ENCODE measurements at regions not wholly inside any gene's neighbourhood (a gene's known extent, or its start where the extent isn't known, plus 50 kb on each side); places are given as distances from the start of the nearest gene placed in this dataset.

- TF ChIP-seq CTCF (IDR thresholded peaks at IDR 0.05; ENCODE audit: low read depth, low read length) (no peak), EZH2phosphoT487 (IDR thresholded peaks at IDR 0.05; ENCODE audit: low read depth) (no peak)
- Histone ChIP-seq H3K9me3 (ENCODE audit: insufficient read depth, low read length) (no peaks in the 10 kb centered on the region), H4K20me1 (ENCODE audit: insufficient read depth, low read length) (no peaks in the 10 kb centered on the region), H3K27ac (ENCODE audit: low read length) (no peak overlapping the region), H2AFZ (ENCODE audit: low read depth, low read length) (no peak overlapping the region), H3K27me3 (ENCODE audit: low read depth, low read length) (peaks cover 51% of the 10 kb centered on the region), H3K9ac (ENCODE audit: low read length) (no peak overlapping the region), H3K79me2 (ENCODE audit: low read length) (no peaks in the 10 kb centered on the region), H3K4me1 (ENCODE audit: low read length) (no peaks in the 10 kb centered on the region), H3K4me2 (ENCODE audit: low read length) (no peak overlapping the region), H3K4me3 (ENCODE audit: low read length) (no peak overlapping the region), H3K36me3 (replicated peaks; ENCODE audit: low read depth, low read length) (no peaks in the 10 kb centered on the region)
Measured at GRCh38 chr1:229888157-229888556, 178.9 kb upstream of the GALNT2 start.

GRCh38 chr1:229888561-229889001 is 178.5 kb upstream of the GALNT2 start:
- Histone ChIP-seq H3K4me3 (ENCODE audit: low read length) (no peak overlapping the region), H3K79me2 (ENCODE audit: low read length) (no peaks in the 10 kb centered on the region), H3K9ac (ENCODE audit: low read length) (no peak overlapping the region), H2AFZ (ENCODE audit: low read depth, low read length) (no peak overlapping the region), H4K20me1 (ENCODE audit: insufficient read depth, low read length) (no peaks in the 10 kb centered on the region), H3K4me2 (ENCODE audit: low read length) (no peak overlapping the region), H3K27ac (ENCODE audit: low read length) (no peak overlapping the region), H3K9me3 (ENCODE audit: insufficient read depth, low read length) (no peaks in the 10 kb centered on the region), H3K36me3 (replicated peaks; ENCODE audit: low read depth, low read length) (no peaks in the 10 kb centered on the region), H3K27me3 (ENCODE audit: low read depth, low read length) (peaks cover 53% of the 10 kb centered on the region), H3K4me1 (ENCODE audit: low read length) (no peaks in the 10 kb centered on the region)
- TF ChIP-seq EZH2phosphoT487 (IDR thresholded peaks at IDR 0.05; ENCODE audit: low read depth) (no peak), CTCF (IDR thresholded peaks at IDR 0.05; ENCODE audit: low read depth, low read length) (no peak)

- H3K27me3 ChIP-seq (ENCODE audit: low read depth, low read length), result peaks cover 48% of the 10 kb centered on the region
- no peak overlapping the region for H2AFZ ChIP-seq (ENCODE audit: low read depth, low read length)
- H3K79me2 ChIP-seq (ENCODE audit: low read length), result no peaks in the 10 kb centered on the region
- no peaks in the 10 kb centered on the region for H3K4me1 ChIP-seq (ENCODE audit: low read length)
- H3K27ac ChIP-seq (ENCODE audit: low read length), result no peak overlapping the region
- H3K9me3 ChIP-seq (ENCODE audit: insufficient read depth, low read length), result no peaks in the 10 kb centered on the region
- H3K4me2 ChIP-seq (ENCODE audit: low read length), result no peak overlapping the region
- no peak for TF ChIP-seq CTCF (IDR thresholded peaks at IDR 0.05; ENCODE audit: low read depth, low read length)
- TF ChIP-seq EZH2phosphoT487 (IDR thresholded peaks at IDR 0.05; ENCODE audit: low read depth), result no peak
- no peak overlapping the region for H3K4me3 ChIP-seq (ENCODE audit: low read length)
- H3K9ac ChIP-seq (ENCODE audit: low read length), result no peak overlapping the region
- no peaks in the 10 kb centered on the region for H4K20me1 ChIP-seq (ENCODE audit: insufficient read depth, low read length)
- no peaks in the 10 kb centered on the region for H3K36me3 ChIP-seq (replicated peaks; ENCODE audit: low read depth, low read length)
Measured at GRCh38 chr1:229889031-229889517, 178.0 kb upstream of the GALNT2 start.

GRCh38 chr1:229891227-229891626 is 175.8 kb upstream of the GALNT2 start:
- no peak overlapping the region for H2AFZ ChIP-seq (ENCODE audit: low read depth, low read length)
- H3K4me1 ChIP-seq (ENCODE audit: low read length), result no peaks in the 10 kb centered on the region
- no peak overlapping the region for H3K4me2 ChIP-seq (ENCODE audit: low read length)
- TF ChIP-seq EZH2phosphoT487 (IDR thresholded peaks at IDR 0.05; ENCODE audit: low read depth), result no peak
- TF ChIP-seq CTCF (IDR thresholded peaks at IDR 0.05; ENCODE audit: low read depth, low read length), result no peak
- H3K27me3 ChIP-seq (ENCODE audit: low read depth, low read length), result peaks cover 45% of the 10 kb centered on the region
- no peaks in the 10 kb centered on the region for H3K9me3 ChIP-seq (ENCODE audit: insufficient read depth, low read length)
- no peak overlapping the region for H3K27ac ChIP-seq (ENCODE audit: low read length)
- no peaks in the 10 kb centered on the region for H3K79me2 ChIP-seq (ENCODE audit: low read length)
- H4K20me1 ChIP-seq (ENCODE audit: insufficient read depth, low read length), result no peaks in the 10 kb centered on the region
- no peak overlapping the region for H3K9ac ChIP-seq (ENCODE audit: low read length)
- H3K4me3 ChIP-seq (ENCODE audit: low read length), result no peak overlapping the region
- H3K36me3 ChIP-seq (replicated peaks; ENCODE audit: low read depth, low read length), result no peaks in the 10 kb centered on the region

Data from OCI-LY3 (cell line).